ENCODE measurements at regions not wholly inside any gene's neighbourhood (a gene's known extent, or its start where the extent isn't known, plus 50 kb on each side); places are given as distances from the start of the nearest gene placed in this dataset.

- H3K36me3 Mint-ChIP-seq (ENCODE audit: insufficient read depth), result no peaks in the 10 kb centered on the region
- DNase-seq (no peak), ATAC-seq (no peak)
- H3K9me3 Mint-ChIP-seq, result no peaks in the 10 kb centered on the region
- H3K4me3 Mint-ChIP-seq, result no peak overlapping the region
- no peaks in the 10 kb centered on the region for H3K4me1 Mint-ChIP-seq (ENCODE audit: low read depth)
- no peaks in the 10 kb centered on the region for H3K27me3 Mint-ChIP-seq (ENCODE audit: low read depth)
These were observed 242.3 kb upstream of the SP8 start for GRCh38 chr7:21029006-21029405.

- no peaks in the 10 kb centered on the region for H3K4me1 Mint-ChIP-seq (ENCODE audit: low read depth)
- H3K9me3 Mint-ChIP-seq, result no peaks in the 10 kb centered on the region
- H3K36me3 Mint-ChIP-seq (ENCODE audit: insufficient read depth), result no peaks in the 10 kb centered on the region
- no peak for ATAC-seq
- DNase-seq, result no peak
- no peaks in the 10 kb centered on the region for H3K27me3 Mint-ChIP-seq (ENCODE audit: low read depth)
- no peak overlapping the region for H3K4me3 Mint-ChIP-seq
These were observed 243.7 kb upstream of the SP8 start for GRCh38 chr7:21030237-21030871.

- Mint-ChIP-seq H3K4me3 (no peak overlapping the region), H3K36me3 (ENCODE audit: insufficient read depth) (no peaks in the 10 kb centered on the region), H3K4me1 (ENCODE audit: low read depth) (no peaks in the 10 kb centered on the region), H3K9me3 (peaks cover 7% of the 10 kb centered on the region), H3K27me3 (ENCODE audit: low read depth) (no peaks in the 10 kb centered on the region)
- no peak for ATAC-seq
- DNase-seq, result no peak
These were observed 254.6 kb upstream of the SP8 start for GRCh38 chr7:21041252-21041651.

- ATAC-seq, result no peak
- Mint-ChIP-seq H3K4me3 (no peak overlapping the region), H3K4me1 (ENCODE audit: low read depth) (no peaks in the 10 kb centered on the region), H3K36me3 (ENCODE audit: insufficient read depth) (no peaks in the 10 kb centered on the region), H3K9me3 (peaks cover 7% of the 10 kb centered on the region), H3K27me3 (ENCODE audit: low read depth) (no peaks in the 10 kb centered on the region)
- DNase-seq, result no peak
These were observed 255.0 kb upstream of the SP8 start for GRCh38 chr7:21041666-21042065.

GRCh38 chr7:21044384-21044783, 257.7 kb upstream of the SP8 start:
- Mint-ChIP-seq H3K4me3 (no peak overlapping the region), H3K27me3 (ENCODE audit: low read depth) (no peaks in the 10 kb centered on the region), H3K9me3 (no peaks in the 10 kb centered on the region), H3K36me3 (ENCODE audit: insufficient read depth) (no peaks in the 10 kb centered on the region), H3K4me1 (ENCODE audit: low read depth) (no peaks in the 10 kb centered on the region)
- no peak for DNase-seq
- no peak for ATAC-seq

- Mint-ChIP-seq H3K36me3 (ENCODE audit: insufficient read depth) (no peaks in the 10 kb centered on the region), H3K9me3 (no peaks in the 10 kb centered on the region), H3K4me3 (no peak overlapping the region), H3K27me3 (ENCODE audit: low read depth) (no peaks in the 10 kb centered on the region), H3K4me1 (ENCODE audit: low read depth) (no peaks in the 10 kb centered on the region)
- ATAC-seq (no peak), DNase-seq (no peak)
These were observed 258.4 kb upstream of the SP8 start for GRCh38 chr7:21044913-21045568.

GRCh38 chr7:21051865-21052264, 265.2 kb upstream of the SP8 start:
- Mint-ChIP-seq H3K4me1 (ENCODE audit: low read depth) (no peaks in the 10 kb centered on the region), H3K4me3 (no peak overlapping the region), H3K27me3 (ENCODE audit: low read depth) (no peaks in the 10 kb centered on the region), H3K36me3 (ENCODE audit: insufficient read depth) (no peaks in the 10 kb centered on the region), H3K9me3 (no peaks in the 10 kb centered on the region)
- DNase-seq (no peak), ATAC-seq (no peak)

- no peak overlapping the region for H3K4me3 Mint-ChIP-seq
- no peak for DNase-seq
- H3K27me3 Mint-ChIP-seq (ENCODE audit: low read depth), result no peaks in the 10 kb centered on the region
- no peaks in the 10 kb centered on the region for H3K36me3 Mint-ChIP-seq (ENCODE audit: insufficient read depth)
- no peaks in the 10 kb centered on the region for H3K4me1 Mint-ChIP-seq (ENCODE audit: low read depth)
- peaks cover 3% of the 10 kb centered on the region for H3K9me3 Mint-ChIP-seq
- no peak for ATAC-seq
These were observed 267.9 kb upstream of the SP8 start for GRCh38 chr7:21054427-21055112.

DNA sequence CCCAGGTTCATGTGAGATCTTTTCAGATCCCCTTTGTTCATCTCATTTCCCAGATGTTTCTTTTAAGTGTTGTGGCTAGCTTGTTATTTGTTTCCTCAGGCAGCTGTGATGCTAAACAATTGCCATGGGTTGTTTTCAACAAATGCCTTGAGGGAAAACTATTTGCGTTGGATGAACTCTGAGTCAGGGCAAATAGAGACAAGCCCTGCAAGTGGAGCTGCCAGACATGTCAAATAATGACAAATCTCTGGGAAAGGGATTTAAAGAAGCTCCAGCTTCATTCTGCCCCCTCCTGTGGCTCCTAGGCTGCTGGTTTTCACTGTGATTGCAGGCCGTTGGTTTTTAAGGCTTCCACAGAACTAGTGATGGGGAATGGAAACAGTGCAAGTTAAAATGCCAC, 272.4 kb upstream of the SP8 start:
- no peaks in the 10 kb centered on the region for H3K27me3 Mint-ChIP-seq (ENCODE audit: low read depth)
- DNase-seq, result no peak
- H3K4me1 Mint-ChIP-seq (ENCODE audit: low read depth), result no peaks in the 10 kb centered on the region
- peaks cover 3% of the 10 kb centered on the region for H3K9me3 Mint-ChIP-seq
- no peak for ATAC-seq
- H3K4me3 Mint-ChIP-seq, result no peak overlapping the region
- no peaks in the 10 kb centered on the region for H3K36me3 Mint-ChIP-seq (ENCODE audit: insufficient read depth)

GRCh38 chr7:21063106-21063505, 276.4 kb upstream of the SP8 start:
- no peaks in the 10 kb centered on the region for H3K4me1 Mint-ChIP-seq (ENCODE audit: low read depth)
- DNase-seq, result no peak
- no peak overlapping the region for H3K4me3 Mint-ChIP-seq
- H3K9me3 Mint-ChIP-seq, result peaks cover 6% of the 10 kb centered on the region
- peaks cover 4% of the 10 kb centered on the region for H3K27me3 Mint-ChIP-seq (ENCODE audit: low read depth)
- no peak for ATAC-seq
- no peaks in the 10 kb centered on the region for H3K36me3 Mint-ChIP-seq (ENCODE audit: insufficient read depth)

DNA sequence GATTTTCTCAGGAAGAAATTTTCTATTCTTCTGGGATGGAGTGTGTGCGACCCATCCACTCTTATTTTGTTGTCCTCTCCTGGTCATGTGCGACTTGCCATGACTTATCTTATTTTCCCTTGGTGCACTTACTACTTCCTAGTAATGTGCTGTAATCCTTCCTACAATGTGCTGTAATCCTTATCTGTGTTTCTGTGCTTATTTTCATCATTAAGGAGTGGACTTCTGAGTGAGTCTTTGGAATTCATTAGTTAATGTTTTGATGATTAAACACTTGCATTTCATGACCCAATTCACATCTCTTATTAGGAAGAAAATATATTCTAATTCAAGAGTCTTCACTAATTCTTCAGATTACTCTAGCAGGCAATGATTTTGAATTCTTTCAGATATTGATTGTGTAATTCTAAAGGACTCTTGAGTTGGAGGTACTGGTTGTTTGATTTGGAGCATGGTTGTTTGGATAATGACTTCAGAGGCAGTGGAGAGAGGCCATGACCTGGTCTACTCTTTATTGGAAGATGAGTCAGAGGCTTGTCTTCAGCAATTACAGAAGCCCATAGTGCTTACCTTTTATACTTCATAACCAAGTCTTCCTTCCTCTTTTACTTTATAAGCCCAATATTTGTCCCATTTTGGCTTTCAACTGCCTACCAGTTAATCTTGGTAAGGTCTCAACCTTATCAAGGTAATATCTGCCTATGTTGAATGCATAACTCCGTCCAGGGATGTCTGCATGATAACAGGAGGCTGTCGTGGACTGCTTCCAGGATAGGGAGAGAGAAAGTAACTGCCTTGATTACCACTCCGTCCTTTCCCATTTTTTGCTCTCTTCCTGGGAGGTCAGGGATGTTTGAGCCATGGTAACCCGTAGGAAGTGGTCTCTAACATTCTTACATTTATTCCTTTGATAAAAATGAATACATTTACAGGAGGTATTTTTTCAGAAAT, 278.3 kb upstream of the SP8 start:
- Mint-ChIP-seq H3K4me3 (no peak overlapping the region), H3K4me1 (ENCODE audit: low read depth) (no peaks in the 10 kb centered on the region), H3K9me3 (peaks cover 3% of the 10 kb centered on the region), H3K36me3 (ENCODE audit: insufficient read depth) (no peaks in the 10 kb centered on the region), H3K27me3 (ENCODE audit: low read depth) (peaks cover 4% of the 10 kb centered on the region)
- no peak for DNase-seq
- no peak for ATAC-seq

DNA sequence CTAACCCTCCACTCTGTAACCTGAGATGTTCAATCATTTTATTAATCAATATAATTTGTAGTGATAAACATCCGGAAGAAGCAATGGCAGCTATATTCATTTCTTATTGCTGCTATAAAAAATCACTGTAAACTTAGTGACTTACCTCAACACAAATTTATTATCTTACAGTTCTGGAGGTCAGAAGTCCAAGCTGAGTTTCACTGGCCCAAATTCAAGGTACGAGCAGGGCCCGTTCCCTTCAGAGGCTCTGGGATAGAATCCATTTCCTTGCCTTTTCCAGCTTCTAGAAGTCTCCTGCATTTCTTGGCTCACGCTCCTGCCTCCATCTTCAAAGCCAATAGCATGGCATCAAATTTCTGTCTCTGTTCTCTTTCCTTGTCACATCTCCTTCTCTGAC, 279.5 kb upstream of the SP8 start:
- Mint-ChIP-seq H3K9me3 (peaks cover 3% of the 10 kb centered on the region), H3K4me1 (ENCODE audit: low read depth) (no peaks in the 10 kb centered on the region), H3K4me3 (no peak overlapping the region), H3K36me3 (ENCODE audit: insufficient read depth) (no peaks in the 10 kb centered on the region), H3K27me3 (ENCODE audit: low read depth) (peaks cover 5% of the 10 kb centered on the region)
- ATAC-seq (no peak), DNase-seq (no peak)

DNA sequence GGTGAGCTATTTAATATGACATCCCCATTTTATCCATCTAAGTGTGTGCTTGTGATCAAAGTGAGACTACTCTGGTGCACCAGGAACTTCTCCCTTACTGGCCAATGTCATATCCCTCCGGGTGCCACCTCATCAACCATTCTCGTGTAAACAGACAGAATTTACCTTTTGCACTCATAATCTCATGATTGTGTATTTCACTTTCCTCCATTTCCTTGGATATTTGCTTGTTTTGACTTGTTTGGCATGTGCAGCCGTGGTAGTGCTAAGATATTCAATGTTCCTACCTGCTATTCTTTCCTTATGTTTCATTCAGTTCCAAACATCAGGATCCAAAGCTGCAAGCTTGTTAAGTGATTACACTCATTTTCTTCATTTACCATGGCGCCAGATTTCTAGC, 280.5 kb upstream of the SP8 start:
- peaks cover 3% of the 10 kb centered on the region for H3K9me3 Mint-ChIP-seq
- ATAC-seq, result no peak
- H3K36me3 Mint-ChIP-seq (ENCODE audit: insufficient read depth), result no peaks in the 10 kb centered on the region
- H3K27me3 Mint-ChIP-seq (ENCODE audit: low read depth), result peaks cover 7% of the 10 kb centered on the region
- H3K4me3 Mint-ChIP-seq, result no peak overlapping the region
- no peaks in the 10 kb centered on the region for H3K4me1 Mint-ChIP-seq (ENCODE audit: low read depth)
- DNase-seq, result no peak

DNA sequence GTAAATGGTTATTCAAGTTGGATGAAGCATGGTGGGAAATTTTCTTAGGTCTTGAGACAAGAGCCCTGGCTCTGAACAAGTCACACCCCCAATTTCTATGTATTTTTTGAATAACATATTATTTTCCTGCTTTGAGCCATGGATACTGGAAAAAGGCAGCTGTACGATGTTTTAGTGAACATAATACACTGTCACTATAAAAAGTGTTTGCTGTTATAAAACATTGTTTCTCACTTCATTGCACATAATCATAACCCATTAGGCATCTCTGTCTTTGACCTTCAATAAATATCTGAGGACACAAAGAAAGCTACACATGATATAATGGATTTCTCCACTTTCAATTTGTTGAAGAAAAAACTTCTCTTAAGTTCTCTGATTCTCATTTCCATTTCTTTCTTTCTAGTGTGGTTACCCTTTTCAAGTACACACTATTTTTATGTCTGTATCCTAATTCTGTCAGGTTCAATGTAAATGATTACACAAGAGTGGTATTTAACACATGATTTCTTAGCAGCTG, 283.9 kb upstream of the SP8 start:
- Mint-ChIP-seq H3K4me1 (ENCODE audit: low read depth) (no peaks in the 10 kb centered on the region), H3K36me3 (ENCODE audit: insufficient read depth) (no peaks in the 10 kb centered on the region), H3K4me3 (no peak overlapping the region), H3K27me3 (ENCODE audit: low read depth) (peaks cover 7% of the 10 kb centered on the region), H3K9me3 (peaks cover 3% of the 10 kb centered on the region)
- ATAC-seq (no peak), DNase-seq (no peak)

All from activated T-cell treated with anti-CD3 and anti-CD28 coated beads, Interleukin-2, amount 50 U/mL, for 4 hours (primary cell).